ENCODE measurements at regions not wholly inside any gene's neighbourhood (a gene's known extent, or its start where the extent isn't known, plus 50 kb on each side); places are given as distances from the start of the nearest gene placed in this dataset.

DNA sequence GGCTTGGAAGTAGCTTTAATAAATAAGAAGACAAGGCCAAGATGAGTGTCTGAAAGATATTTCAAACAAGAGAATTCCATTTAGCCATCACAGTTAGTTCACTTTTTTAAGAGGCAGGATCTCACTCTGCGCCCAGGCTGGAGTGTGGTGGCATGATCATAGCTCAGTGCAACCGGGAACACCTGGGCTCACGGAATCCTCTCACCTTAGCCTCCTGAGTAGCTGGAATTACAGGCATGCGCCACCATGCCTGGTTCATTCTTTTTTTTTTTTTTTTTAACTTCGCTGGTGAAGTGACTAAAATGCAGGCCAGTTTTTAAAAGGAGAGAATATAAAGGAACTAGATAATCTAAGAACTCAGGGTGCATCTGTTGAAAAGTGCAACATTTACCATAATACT, 200.3 kb downstream of the KCTD12 start:
- TF ChIP-seq, protein P1, sequence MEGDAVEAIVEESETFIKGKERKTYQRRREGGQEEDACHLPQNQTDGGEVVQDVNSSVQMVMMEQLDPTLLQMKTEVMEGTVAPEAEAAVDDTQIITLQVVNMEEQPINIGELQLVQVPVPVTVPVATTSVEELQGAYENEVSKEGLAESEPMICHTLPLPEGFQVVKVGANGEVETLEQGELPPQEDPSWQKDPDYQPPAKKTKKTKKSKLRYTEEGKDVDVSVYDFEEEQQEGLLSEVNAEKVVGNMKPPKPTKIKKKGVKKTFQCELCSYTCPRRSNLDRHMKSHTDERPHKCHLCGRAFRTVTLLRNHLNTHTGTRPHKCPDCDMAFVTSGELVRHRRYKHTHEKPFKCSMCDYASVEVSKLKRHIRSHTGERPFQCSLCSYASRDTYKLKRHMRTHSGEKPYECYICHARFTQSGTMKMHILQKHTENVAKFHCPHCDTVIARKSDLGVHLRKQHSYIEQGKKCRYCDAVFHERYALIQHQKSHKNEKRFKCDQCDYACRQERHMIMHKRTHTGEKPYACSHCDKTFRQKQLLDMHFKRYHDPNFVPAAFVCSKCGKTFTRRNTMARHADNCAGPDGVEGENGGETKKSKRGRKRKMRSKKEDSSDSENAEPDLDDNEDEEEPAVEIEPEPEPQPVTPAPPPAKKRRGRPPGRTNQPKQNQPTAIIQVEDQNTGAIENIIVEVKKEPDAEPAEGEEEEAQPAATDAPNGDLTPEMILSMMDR (IDR thresholded peaks at IDR 0.05; ENCODE audit: insufficient read depth, low read length): no peak
- TF ChIP-seq POLR2AphosphoS5 (IDR thresholded peaks at IDR 0.05; ENCODE audit: low read depth): no peak
- no peak for TF ChIP-seq REST (IDR thresholded peaks at IDR 0.05; ENCODE audit: insufficient replicate concordance, low read depth)
- no peak for TF ChIP-seq GABPA (IDR thresholded peaks at IDR 0.05; ENCODE audit: low read depth)
